HepG2 (cell line): ENCODE measurements at regions not wholly inside any gene's neighbourhood (a gene's known extent, or its start where the extent isn't known, plus 50 kb on each side); places are given as distances from the start of the nearest gene placed in this dataset.

Source experiments
- ATAC-seq: fragments of 200-7000 bp; cut with Tn5 transposase; 3 replicates; pipeline ENCODE4 v1.9.1; 2020; ENCODE audit warnings: mild to moderate bottlenecking, moderate library complexity
- BruUV-seq: library from RNA; stranded (reverse); fragments of 400-500 nt; replicated peaks from 2 replicates; lab custom pipeline; 2021; lab: Mats Ljungman, UMichigan
- CTCF ChIA-PET: fragments of 300-600 bp; formaldehyde crosslinking; extraction: SDS; loops from one replicate; lab custom pipeline; 2021; ENCODE audit warnings: low total read pairs, inconsistent platforms, low intra/inter-chr PET ratio; lab: Yijun Ruan, JAX
- POLR2A ChIA-PET: fragments of 350-600 bp; sonication (Branson Sonifier 250); formaldehyde crosslinking; loops from one replicate; lab custom pipeline; 2020; ENCODE audit warnings: antibody characterized with exemption, inconsistent platforms; lab: Yijun Ruan, JAX
- DNase-seq: peaks from one replicate; pipeline ENCODE4 v3.0.0-alpha.2; 2015; ENCODE audit warnings: low spot score
- FAIRE-seq: peaks from 3 replicates; lab custom pipeline; 2011; peaks lifted over from hg19 to GRCh38; lab: Jason Lieb, UNC
- H2AFZ ChIP-seq: one replicate; pipeline ENCODE4 v1.6.1; 2011; ENCODE audit warnings: low read length, inconsistent platforms
- H3K27ac ChIP-seq: fragments of 300-600 bp; 3 replicates; pipeline ENCODE4 v1.8.0; 2011; ENCODE audit warnings: mixed run types, mild to moderate bottlenecking, mixed read lengths, low read length, inconsistent platforms; ENCODE audit not compliant: insufficient read depth; ENCODE audit errors: extremely low read length
- H3K27me3 ChIP-seq, 2 experiments: fragments of 200-600 bp in 1 of 2; 2 replicates in 1 of 2; 3 replicates in 1 of 2; pipeline versions ENCODE4 v1.6.0 to v1.8.0; 2011; ENCODE audit warnings: low read length in 2 of 2, mild to moderate bottlenecking in 2 of 2, moderate library complexity in 2 of 2, inconsistent platforms in 1 of 2; ENCODE audit not compliant: insufficient read depth in 2 of 2, control insufficient read depth in 1 of 2
- H3K36me3 ChIP-seq, 2 experiments: fragments of 200-600 bp in 1 of 2; replicated peaks in 1 of 2; 2 replicates in 1 of 2; 3 replicates in 1 of 2; pipeline versions ENCODE4 v1.5.1 to v1.8.0; 2011; ENCODE audit warnings: low read length in 2 of 2, inconsistent platforms in 1 of 2; ENCODE audit not compliant: insufficient read depth in 2 of 2, control insufficient read depth in 1 of 2
- H3K4me1 ChIP-seq: 2 replicates; pipeline ENCODE4 v1.5.1; 2012; ENCODE audit warnings: low read length, inconsistent platforms; ENCODE audit not compliant: insufficient read depth
- H3K4me2 ChIP-seq: 2 replicates; pipeline ENCODE4 v1.6.0; 2011; ENCODE audit warnings: low read depth, low read length, inconsistent platforms
- H3K4me3 ChIP-seq, 3 experiments: fragments of 200-600 bp in 1 of 3; sonication (generic), shearing (Covaris generic) in 1 of 3; replicated peaks in 1 of 3; 2 replicates each; pipeline ENCODE4 v1.5.1; 2011 to 2016; ENCODE audit warnings: low read length in 3 of 3, inconsistent platforms in 2 of 3, low read depth in 2 of 3, mild to moderate bottlenecking in 2 of 3, control low read depth in 1 of 3, mixed read lengths in 1 of 3; ENCODE audit not compliant: insufficient read depth in 1 of 3
- H3K79me2 ChIP-seq: one replicate; pipeline ENCODE4 v1.6.1; 2011; ENCODE audit warnings: low read length, inconsistent platforms; ENCODE audit not compliant: insufficient read depth
- H3K9ac ChIP-seq: 2 replicates; pipeline ENCODE4 v1.6.0; 2011; ENCODE audit warnings: mild to moderate bottlenecking, low read depth, low read length, inconsistent platforms; ENCODE audit not compliant: insufficient read depth
- H3K9me3 ChIP-seq: 2 replicates; pipeline ENCODE4 v1.5.1; 2012; ENCODE audit warnings: mild to moderate bottlenecking, low read length
- H4K20me1 ChIP-seq: 2 replicates; pipeline ENCODE4 v1.6.0; 2011; ENCODE audit warnings: inconsistent platforms, mild to moderate bottlenecking, low read length, moderate library complexity; ENCODE audit not compliant: insufficient read depth
- ZNF101 ChIP-seq: sonication (generic); formaldehyde crosslinking; IDR thresholded peaks from 2 replicates; pipeline ENCODE4 v1.4.0; 2020; ENCODE audit warnings: mild to moderate bottlenecking, low read depth, missing genetic modification reagents, borderline replicate concordance
- ZNF260 ChIP-seq: sonication (generic); formaldehyde crosslinking; IDR thresholded peaks from 2 replicates; pipeline ENCODE4 v1.4.0; 2020; ENCODE audit warnings: missing genetic modification reagents, low read depth, mild to moderate bottlenecking, borderline replicate concordance
- ZNF33A ChIP-seq: sonication (generic); formaldehyde crosslinking; IDR thresholded peaks from 2 replicates; pipeline ENCODE4 v1.5.1; 2020; ENCODE audit warnings: missing genetic modification reagents, mild to moderate bottlenecking, moderate library complexity, borderline replicate concordance
- WGBS: methylation state at CpG from one replicate; pipeline ENCODE4 v1.1.6; 2017; ENCODE audit warnings: low lambda C conversion rate; 5-methylcytosine and 5-hydroxymethylcytosine counted together
- in situ Hi-C: cut with HindIII; loops from 2 replicates; pipeline ENCODE4 v1.10.0; 2017; ENCODE audit warnings: low pct_unique_long_range_greater_than_20kb; ENCODE audit not compliant: extremely low pct_ligation_motif_present
- intact Hi-C: fragments of 100-400 bp; cut with micrococcal nuclease; formaldehyde crosslinking; loops from one replicate; pipeline ENCODE4 v1.10.0; 2022; ENCODE audit not compliant: unreplicated experiment
- TF ChIP-seq, protein P1 (sequence below): sonication (generic); formaldehyde crosslinking; IDR thresholded peaks from 2 replicates; pipeline ENCODE4 v1.4.0; 2020; ENCODE audit warnings: missing genetic modification reagents, mild to moderate bottlenecking, borderline replicate concordance

DNA sequence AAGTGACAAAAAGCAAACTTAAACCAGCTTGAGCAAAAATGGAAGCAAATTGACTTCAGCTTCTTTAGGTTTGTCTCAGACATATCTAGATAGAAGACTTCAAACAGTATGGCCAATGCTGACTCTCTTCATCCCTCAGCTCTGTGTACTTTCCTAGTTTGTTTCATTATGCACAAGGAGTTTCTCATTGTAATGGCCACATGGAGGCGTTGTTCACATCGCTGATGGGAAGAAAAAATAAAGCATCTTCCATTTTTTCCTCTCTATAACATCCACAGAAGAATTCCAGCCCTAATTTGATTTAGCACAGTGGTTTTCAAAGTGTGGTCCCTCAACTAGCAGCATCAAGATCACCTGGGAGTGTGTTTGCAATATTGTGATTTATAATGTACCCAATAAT lies 397.5 kb upstream of the PRKX start (continued):
- TF ChIP-seq ZNF33A (no peak), ZNF260 (CRISPR knock-in tag) (no peak)

GRCh38 chrX:4094926-4095325 lies 381.5 kb upstream of the PRKX start:
- no peak overlapping the region for H2AFZ ChIP-seq
- no peak for TF ChIP-seq ZNF101
- TF ChIP-seq, protein P1, sequence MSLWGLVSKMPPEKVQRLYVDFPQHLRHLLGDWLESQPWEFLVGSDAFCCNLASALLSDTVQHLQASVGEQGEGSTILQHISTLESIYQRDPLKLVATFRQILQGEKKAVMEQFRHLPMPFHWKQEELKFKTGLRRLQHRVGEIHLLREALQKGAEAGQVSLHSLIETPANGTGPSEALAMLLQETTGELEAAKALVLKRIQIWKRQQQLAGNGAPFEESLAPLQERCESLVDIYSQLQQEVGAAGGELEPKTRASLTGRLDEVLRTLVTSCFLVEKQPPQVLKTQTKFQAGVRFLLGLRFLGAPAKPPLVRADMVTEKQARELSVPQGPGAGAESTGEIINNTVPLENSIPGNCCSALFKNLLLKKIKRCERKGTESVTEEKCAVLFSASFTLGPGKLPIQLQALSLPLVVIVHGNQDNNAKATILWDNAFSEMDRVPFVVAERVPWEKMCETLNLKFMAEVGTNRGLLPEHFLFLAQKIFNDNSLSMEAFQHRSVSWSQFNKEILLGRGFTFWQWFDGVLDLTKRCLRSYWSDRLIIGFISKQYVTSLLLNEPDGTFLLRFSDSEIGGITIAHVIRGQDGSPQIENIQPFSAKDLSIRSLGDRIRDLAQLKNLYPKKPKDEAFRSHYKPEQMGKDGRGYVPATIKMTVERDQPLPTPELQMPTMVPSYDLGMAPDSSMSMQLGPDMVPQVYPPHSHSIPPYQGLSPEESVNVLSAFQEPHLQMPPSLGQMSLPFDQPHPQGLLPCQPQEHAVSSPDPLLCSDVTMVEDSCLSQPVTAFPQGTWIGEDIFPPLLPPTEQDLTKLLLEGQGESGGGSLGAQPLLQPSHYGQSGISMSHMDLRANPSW (CRISPR knock-in tag), result no peak
- H3K27ac ChIP-seq, result no peak overlapping the region
- DNase-seq (no peak), FAIRE-seq (no peak), ATAC-seq (no peak)
- no peaks in the 10 kb centered on the region for H4K20me1 ChIP-seq
- CTCF ChIA-PET, result no interaction called here
- H3K4me1 ChIP-seq, result no peaks in the 10 kb centered on the region
- WGBS, result 19% methylated on average over 6 of the region's 6 CpGs
- no peaks in the 10 kb centered on the region for H3K79me2 ChIP-seq
- intact Hi-C loops (no loop called here), in situ Hi-C loops (no loop called here)
- BruUV-seq, result no TSS peak
- H3K4me2 ChIP-seq, result no peak overlapping the region
- no peak overlapping the region for H3K4me3 ChIP-seq
- no peaks in the 10 kb centered on the region for H3K36me3 ChIP-seq
- H3K9me3 ChIP-seq, result no peaks in the 10 kb centered on the region
- POLR2A ChIA-PET, result no interaction called here
- H3K9ac ChIP-seq, result no peak overlapping the region
- H3K27me3 ChIP-seq, result no peaks in the 10 kb centered on the region
